ENCODE measurements at regions not wholly inside any gene's neighbourhood (a gene's known extent, or its start where the extent isn't known, plus 50 kb on each side); places are given as distances from the start of the nearest gene placed in this dataset.

GRCh38 chr6:94227741-94228140, 808.4 kb upstream of the EPHA7 start:
- no peak for TF ChIP-seq CTCF (IDR thresholded peaks at IDR 0.05 in 8 of 11, conservative IDR thresholded peaks at IDR 0.05 in 3 of 11)
- TF ChIP-seq POLR2A (IDR thresholded peaks at IDR 0.05), result no peak
